Pons (tissue), 1 donor: ENCODE measurements at regions not wholly inside any gene's neighbourhood (a gene's known extent, or its start where the extent isn't known, plus 50 kb on each side); places are given as distances from the start of the nearest gene placed in this dataset.
"Not testable (repeated sequence)": the region's sequence is repeated elsewhere in the genome, so short reads cannot be mapped to it uniquely, and the experiment has no call there.

Source experiments
- DNase-seq: peaks from one replicate; pipeline ENCODE4 v3.0.0-alpha.2; 2016; ENCODE audit warnings: low spot score

DNA sequence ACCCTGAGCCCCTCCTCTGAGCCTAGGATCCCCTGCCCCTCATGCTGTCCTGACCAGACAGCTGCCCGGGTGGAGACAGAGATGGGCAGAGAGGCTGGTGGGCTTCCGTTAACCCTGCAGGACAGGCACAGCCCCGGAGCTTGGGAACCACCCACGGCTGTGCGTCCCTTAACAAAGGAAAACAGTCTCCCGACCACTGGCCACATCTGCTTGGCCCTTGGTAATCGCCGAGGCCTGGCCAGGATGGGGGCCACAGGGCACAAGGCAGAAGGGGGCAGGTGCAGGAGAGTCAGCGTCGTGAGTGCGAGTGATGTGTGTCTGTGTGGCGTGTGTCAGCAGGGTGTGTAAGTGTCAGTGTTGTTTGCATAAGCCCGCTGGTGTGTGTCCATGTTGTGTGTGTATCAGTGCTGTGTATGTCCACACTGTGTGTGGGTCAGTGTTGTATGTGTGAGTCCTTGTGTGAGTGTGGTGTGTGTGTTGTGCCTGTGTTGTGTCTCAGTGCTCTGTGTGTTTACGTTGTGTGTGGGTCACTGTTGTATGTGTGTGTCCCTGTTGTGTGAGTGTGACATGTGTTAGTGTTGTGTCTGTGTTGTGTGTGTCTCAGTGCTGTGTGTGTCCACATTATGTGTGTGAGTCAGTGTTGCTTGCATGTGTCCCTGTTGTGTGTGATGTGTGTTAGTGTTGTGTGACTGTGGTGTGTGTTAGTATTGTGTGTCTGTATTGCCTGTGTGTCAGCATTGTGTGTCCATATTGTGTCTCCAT, 369.5 kb downstream of the BRD1 start:
- no peak for DNase-seq

GRCh38 chr22:49457146-49457545, 370.5 kb downstream of the BRD1 start:
- DNase-seq = no peak

GRCh38 chr22:49455595-49455994, 372.1 kb downstream of the BRD1 start:
- DNase-seq = no peak

DNA sequence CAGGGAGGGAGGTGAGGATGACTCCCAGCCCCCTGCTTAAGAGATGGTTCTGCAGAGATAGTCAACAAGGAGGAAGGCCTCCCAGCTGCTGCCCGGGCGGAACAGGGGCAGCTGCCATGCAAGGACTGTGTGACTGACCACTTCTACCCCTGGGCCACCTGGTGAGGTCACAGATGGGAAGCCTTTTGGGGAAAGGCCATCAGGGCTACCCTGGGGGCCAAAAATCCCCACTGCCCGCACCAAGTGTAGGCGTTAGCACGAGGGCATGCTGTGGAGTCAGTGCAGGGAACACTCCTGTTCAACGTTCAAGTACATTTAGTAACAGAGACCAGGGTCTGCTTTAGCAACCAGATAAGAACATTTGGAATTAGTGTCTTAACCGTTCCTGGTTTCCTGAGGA, 372.9 kb downstream of the BRD1 start:
- no peak for DNase-seq

- no peak for DNase-seq
These were observed 373.9 kb downstream of the BRD1 start for GRCh38 chr22:49453771-49454170.

- not testable (repeated sequence) for DNase-seq
These were observed 374.7 kb downstream of the BRD1 start for GRCh38 chr22:49453019-49453418.

GRCh38 chr22:49452362-49452946, 375.2 kb downstream of the BRD1 start:
- no peak for DNase-seq

GRCh38 chr22:49451070-49451840, 376.4 kb downstream of the BRD1 start:
- DNase-seq = no peak

- no peak for DNase-seq
These were observed 377.2 kb downstream of the BRD1 start for GRCh38 chr22:49450498-49450897.

DNA sequence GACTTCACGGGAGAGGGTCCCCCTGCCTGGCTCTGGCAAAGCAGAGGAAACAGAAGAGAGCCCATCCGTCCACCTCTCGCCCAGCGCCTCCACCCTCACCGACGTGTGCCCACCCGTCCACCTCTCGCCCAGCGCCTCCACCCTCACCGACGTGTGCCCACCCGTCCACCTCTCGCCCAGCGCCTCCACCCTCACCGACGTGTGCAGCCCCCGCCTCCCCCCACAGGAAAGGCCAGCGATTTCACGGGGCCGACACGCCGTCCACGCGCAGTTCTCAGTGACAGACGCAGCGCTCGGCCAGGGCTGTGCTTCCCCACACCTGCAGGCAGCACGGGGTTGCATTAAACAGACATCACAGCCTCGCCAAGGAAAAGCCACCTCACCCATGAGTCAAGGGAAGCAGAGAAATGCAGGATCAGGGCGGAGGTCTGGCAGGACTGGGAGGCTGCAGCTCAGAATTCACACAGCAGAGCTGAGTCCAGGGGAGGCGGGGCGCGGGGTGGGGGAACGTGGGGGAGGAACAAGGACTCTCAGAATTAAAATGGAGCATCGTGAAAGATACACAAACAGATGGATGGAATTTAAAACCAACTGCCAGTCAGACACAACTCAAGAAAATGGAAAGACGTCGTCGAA, 377.7 kb downstream of the BRD1 start:
- no peak for DNase-seq

GRCh38 chr22:49449377-49449776, 378.3 kb downstream of the BRD1 start:
- DNase-seq = no peak

DNA sequence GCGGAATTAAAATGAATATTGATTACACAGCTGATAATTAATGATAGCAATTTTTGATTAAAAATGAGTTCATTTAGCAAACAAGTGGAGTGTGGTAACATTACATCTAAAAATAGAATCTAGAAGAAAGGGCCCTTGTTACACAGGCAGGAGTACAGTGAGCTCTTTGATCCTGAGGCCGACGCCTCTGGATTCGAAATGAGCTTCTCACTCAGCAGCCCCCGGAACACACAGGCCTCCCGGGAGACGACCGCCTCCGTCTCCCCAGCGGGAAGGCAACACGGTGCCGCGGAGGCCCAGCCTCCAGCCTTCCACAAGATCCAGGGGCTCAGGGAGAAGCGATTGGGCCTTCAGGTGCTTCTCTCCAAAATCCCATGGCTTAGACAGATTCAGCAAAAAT, 379.1 kb downstream of the BRD1 start:
- peak; percentile 96 for DNase-seq

DNA sequence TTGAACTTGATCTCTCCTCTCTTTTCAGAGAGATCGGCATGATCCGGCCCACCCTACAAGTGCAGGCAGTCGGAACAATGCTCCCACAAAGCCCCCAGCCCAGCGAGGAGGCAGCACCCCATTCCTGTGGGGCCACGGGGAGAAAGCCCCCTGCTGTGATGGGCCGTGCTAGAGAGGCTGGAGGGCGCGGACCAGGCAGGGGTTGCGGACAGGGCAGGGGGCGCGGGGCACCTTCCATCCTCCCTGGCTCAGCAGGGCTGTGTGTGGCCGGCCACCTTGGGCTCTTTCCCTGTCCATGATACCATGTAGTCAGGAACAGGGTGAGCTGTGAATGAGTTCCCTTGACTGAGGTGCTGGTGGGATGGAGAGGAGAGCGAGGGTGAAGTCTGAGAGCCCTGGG, 379.8 kb downstream of the BRD1 start:
- DNase-seq = no peak

DNA sequence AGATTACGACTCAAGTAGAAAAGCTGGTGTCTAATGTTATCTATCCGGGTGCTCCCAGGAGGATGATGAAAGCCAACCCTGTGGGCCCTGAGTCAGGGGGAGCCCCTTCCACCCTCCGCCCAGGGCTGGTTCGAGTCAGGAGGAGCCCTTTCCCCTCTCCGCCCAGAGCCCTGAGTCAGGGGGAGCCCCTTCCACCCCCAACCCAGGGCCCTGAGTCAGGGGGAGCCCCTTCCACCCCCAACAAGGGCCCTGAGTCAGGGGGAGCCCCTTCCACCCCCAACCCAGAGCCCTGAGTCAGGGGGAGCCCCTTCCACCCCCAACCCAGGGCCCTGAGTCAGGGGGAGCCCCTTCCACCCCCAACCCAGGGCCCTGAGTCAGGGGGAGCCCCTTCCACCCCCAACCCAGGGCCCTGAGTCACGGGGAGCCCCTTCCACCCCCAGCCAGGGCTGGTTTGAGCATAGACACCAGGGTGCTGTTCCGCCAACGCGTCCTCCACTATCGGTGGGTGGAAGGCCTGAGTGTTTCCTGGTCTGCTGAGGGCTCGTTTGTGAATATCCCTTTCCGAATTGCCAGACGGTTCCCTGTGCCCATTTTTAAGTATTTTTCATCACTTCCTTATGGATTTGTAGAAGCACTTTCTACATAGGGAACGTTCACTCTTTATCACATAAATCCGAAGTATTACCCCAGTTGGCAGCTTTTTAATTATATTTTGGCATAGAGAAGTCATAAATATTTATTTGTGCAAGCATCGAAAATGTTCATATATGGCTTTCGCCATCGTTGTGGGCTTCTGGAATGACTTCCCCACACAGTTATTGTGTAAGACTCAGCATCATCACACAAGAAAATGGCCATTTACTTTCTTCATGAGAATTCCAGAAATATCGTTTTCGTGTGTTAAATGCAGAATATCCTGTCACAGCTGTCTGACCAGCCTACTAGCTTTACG, 380.6 kb downstream of the BRD1 start:
- DNase-seq = no peak

- DNase-seq = no peak
These were observed 381.4 kb downstream of the BRD1 start for GRCh38 chr22:49446145-49446758.

- DNase-seq = no peak
These were observed 382.9 kb downstream of the BRD1 start for GRCh38 chr22:49444781-49445180.

DNA sequence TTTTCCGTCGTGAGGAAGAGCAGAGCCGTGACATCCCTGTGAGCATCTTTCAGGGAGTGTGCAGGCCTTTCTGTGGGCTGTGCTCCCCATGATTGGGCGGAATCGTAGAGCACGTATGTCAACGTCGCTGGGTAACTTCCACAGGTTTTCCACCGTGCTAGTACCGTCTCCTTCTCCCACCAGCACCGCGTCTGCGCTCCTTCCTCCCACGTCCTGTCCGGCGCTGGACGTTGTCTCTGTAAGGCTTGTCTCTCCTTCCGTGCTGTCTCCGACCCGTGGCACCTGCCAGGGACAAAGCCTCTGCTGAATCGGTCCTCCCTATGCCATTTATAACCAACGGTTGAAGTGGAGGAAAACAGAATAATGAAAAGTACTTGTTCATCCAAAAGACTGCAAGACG, 386.7 kb downstream of the BRD1 start:
- no peak for DNase-seq

GRCh38 chr22:49439373-49439772, 388.3 kb downstream of the BRD1 start:
- DNase-seq = no peak

DNA sequence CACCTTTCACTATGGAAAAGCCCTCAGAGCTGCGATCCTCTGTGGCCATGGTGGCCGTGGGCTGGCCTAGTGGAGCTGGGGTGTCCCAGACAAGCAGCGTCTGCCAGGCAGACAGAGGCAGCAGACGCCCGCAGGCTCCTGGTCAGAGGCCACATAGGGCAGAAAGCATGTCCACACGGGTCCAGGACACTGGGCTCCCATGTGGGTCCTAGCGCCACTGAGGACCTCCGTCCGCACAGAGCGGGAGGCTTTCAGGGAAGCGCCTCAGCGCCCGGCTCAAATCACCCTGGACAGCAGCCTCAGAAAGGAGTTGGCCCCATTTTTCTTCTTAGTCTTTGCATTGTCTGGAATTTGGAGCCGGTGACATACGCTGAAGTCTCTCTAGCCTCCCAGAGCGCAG, 389.7 kb downstream of the BRD1 start:
- DNase-seq = no peak

- no peak for DNase-seq
These were observed 390.3 kb downstream of the BRD1 start for GRCh38 chr22:49437356-49437755.

- DNase-seq = no peak
These were observed 391.6 kb downstream of the BRD1 start for GRCh38 chr22:49436056-49436455.
